ENCODE measurements at regions not wholly inside any gene's neighbourhood (a gene's known extent, or its start where the extent isn't known, plus 50 kb on each side); places are given as distances from the start of the nearest gene placed in this dataset.

- Histone ChIP-seq H3K27me3 (no peaks in the 10 kb centered on the region), H3K4me2 (no peak overlapping the region), H3K9ac (no peak overlapping the region), H3K36me3 (no peaks in the 10 kb centered on the region), H3K9me3 (no peaks in the 10 kb centered on the region), H3K27ac (no peak overlapping the region), H4K20me1 (no peaks in the 10 kb centered on the region), H3K4me3 (no peak overlapping the region), H3K4me1 (peaks cover 5% of the 10 kb centered on the region)
- TF ChIP-seq Cebpa-rat (IDR thresholded peaks at IDR 0.05): no peak
Measured at GRCh38 chr16:82345318-82345717, 175.3 kb upstream of the MPHOSPH6 start.

- Histone ChIP-seq H3K27ac (no peak overlapping the region), H3K4me2 (no peak overlapping the region), H3K9me3 (no peaks in the 10 kb centered on the region), H3K36me3 (no peaks in the 10 kb centered on the region), H3K27me3 (no peaks in the 10 kb centered on the region), H3K4me3 (no peak overlapping the region), H3K9ac (no peak overlapping the region), H3K4me1 (peaks cover 5% of the 10 kb centered on the region), H4K20me1 (no peaks in the 10 kb centered on the region)
- TF ChIP-seq Cebpa-rat (IDR thresholded peaks at IDR 0.05): no peak
Measured at GRCh38 chr16:82344157-82344556, 174.1 kb upstream of the MPHOSPH6 start.

GRCh38 chr16:82341146-82341669, 171.2 kb upstream of the MPHOSPH6 start:
- H3K9me3 ChIP-seq: no peaks in the 10 kb centered on the region
- no peaks in the 10 kb centered on the region for H3K4me1 ChIP-seq
- H3K9ac ChIP-seq: no peak overlapping the region
- TF ChIP-seq Cebpa-rat (IDR thresholded peaks at IDR 0.05): no peak
- no peak overlapping the region for H3K4me3 ChIP-seq
- H4K20me1 ChIP-seq: no peaks in the 10 kb centered on the region
- H3K4me2 ChIP-seq: no peak overlapping the region
- no peaks in the 10 kb centered on the region for H3K27me3 ChIP-seq
- no peak overlapping the region for H3K27ac ChIP-seq
- no peaks in the 10 kb centered on the region for H3K36me3 ChIP-seq

- Histone ChIP-seq H3K9ac (no peak overlapping the region), H3K4me3 (no peak overlapping the region), H3K27me3 (no peaks in the 10 kb centered on the region), H3K9me3 (no peaks in the 10 kb centered on the region), H3K4me1 (no peaks in the 10 kb centered on the region), H3K4me2 (no peak overlapping the region), H3K36me3 (no peaks in the 10 kb centered on the region), H4K20me1 (no peaks in the 10 kb centered on the region), H3K27ac (no peak overlapping the region)
- TF ChIP-seq Cebpa-rat (IDR thresholded peaks at IDR 0.05): no peak
Measured at GRCh38 chr16:82340531-82340930, 170.5 kb upstream of the MPHOSPH6 start.

GRCh38 chr16:82337355-82337754, 167.3 kb upstream of the MPHOSPH6 start:
- no peak overlapping the region for H3K4me2 ChIP-seq

GRCh38 chr16:82331974-82332750, 162.1 kb upstream of the MPHOSPH6 start:
- H3K27ac ChIP-seq: no peak overlapping the region
- TF ChIP-seq Cebpa-rat (IDR thresholded peaks at IDR 0.05): no peak
- no peak overlapping the region for H3K4me3 ChIP-seq
- H3K4me2 ChIP-seq: peak overlapping the region; percentile 24; the same call in 1 of the 2 replicates
- H3K9me3 ChIP-seq: no peaks in the 10 kb centered on the region
- H3K4me1 ChIP-seq: peaks cover 10% of the 10 kb centered on the region; the same call in 1 of the 2 replicates
- no peak overlapping the region for H3K9ac ChIP-seq
- no peaks in the 10 kb centered on the region for H4K20me1 ChIP-seq
- H3K27me3 ChIP-seq: no peaks in the 10 kb centered on the region
- H3K36me3 ChIP-seq: no peaks in the 10 kb centered on the region

More at GRCh38 chr16:82337355-82337754, 167.3 kb upstream of the MPHOSPH6 start:
- Histone ChIP-seq H3K27ac (no peak overlapping the region), H3K9me3 (no peaks in the 10 kb centered on the region), H3K4me1 (no peaks in the 10 kb centered on the region), H3K36me3 (no peaks in the 10 kb centered on the region), H4K20me1 (no peaks in the 10 kb centered on the region), H3K4me3 (no peak overlapping the region), H3K27me3 (no peaks in the 10 kb centered on the region), H3K9ac (no peak overlapping the region)
- no peak for TF ChIP-seq Cebpa-rat (IDR thresholded peaks at IDR 0.05)

- H3K36me3 ChIP-seq: no peaks in the 10 kb centered on the region
- no peak overlapping the region for H3K27ac ChIP-seq
- no peaks in the 10 kb centered on the region for H3K9me3 ChIP-seq
- no peaks in the 10 kb centered on the region for H3K27me3 ChIP-seq
- no peak for TF ChIP-seq Cebpa-rat (IDR thresholded peaks at IDR 0.05)
- H3K4me1 ChIP-seq: peaks cover 10% of the 10 kb centered on the region; the same call in 1 of the 2 replicates
- H3K9ac ChIP-seq: no peak overlapping the region
- H3K4me2 ChIP-seq: peak overlapping the region; percentile 24
- no peak overlapping the region for H3K4me3 ChIP-seq
- H4K20me1 ChIP-seq: no peaks in the 10 kb centered on the region
Measured at GRCh38 chr16:82331397-82331796, 161.4 kb upstream of the MPHOSPH6 start.

GRCh38 chr16:82329504-82330192, 159.6 kb upstream of the MPHOSPH6 start:
- Histone ChIP-seq H3K36me3 (no peaks in the 10 kb centered on the region), H3K9me3 (peaks cover 4% of the 10 kb centered on the region; the same call in 1 of the 2 replicates), H3K4me2 (no peak overlapping the region), H3K4me1 (peaks cover 10% of the 10 kb centered on the region; the same call in 1 of the 2 replicates), H3K27ac (no peak overlapping the region), H3K9ac (no peak overlapping the region), H3K27me3 (no peaks in the 10 kb centered on the region), H4K20me1 (no peaks in the 10 kb centered on the region), H3K4me3 (no peak overlapping the region)
- TF ChIP-seq Cebpa-rat (IDR thresholded peaks at IDR 0.05): no peak

- no peak overlapping the region for H3K9ac ChIP-seq
- no peak overlapping the region for H3K4me3 ChIP-seq
- H3K27me3 ChIP-seq: no peaks in the 10 kb centered on the region
- H3K4me1 ChIP-seq: peaks cover 10% of the 10 kb centered on the region; the same call in 1 of the 2 replicates
- no peak for TF ChIP-seq Cebpa-rat (IDR thresholded peaks at IDR 0.05)
- H3K9me3 ChIP-seq: peaks cover 11% of the 10 kb centered on the region
- H3K4me2 ChIP-seq: no peak overlapping the region
- no peaks in the 10 kb centered on the region for H3K36me3 ChIP-seq
- no peak overlapping the region for H3K27ac ChIP-seq
- H4K20me1 ChIP-seq: no peaks in the 10 kb centered on the region
Measured at GRCh38 chr16:82328881-82329469, 159.0 kb upstream of the MPHOSPH6 start.

GRCh38 chr16:82323171-82323570, 153.1 kb upstream of the MPHOSPH6 start:
- Histone ChIP-seq H3K36me3 (no peaks in the 10 kb centered on the region), H3K4me3 (no peak overlapping the region)
- TF ChIP-seq Cebpa-rat (IDR thresholded peaks at IDR 0.05): no peak

More at GRCh38 chr16:82323171-82323570, 153.1 kb upstream of the MPHOSPH6 start:
- Histone ChIP-seq H3K27ac (no peak overlapping the region), H3K4me1 (no peaks in the 10 kb centered on the region), H3K9me3 (peaks cover 26% of the 10 kb centered on the region), H3K27me3 (no peaks in the 10 kb centered on the region), H4K20me1 (no peaks in the 10 kb centered on the region), H3K9ac (no peak overlapping the region), H3K4me2 (no peak overlapping the region)

All from BLaER1 (cell line).